ENCODE measurements at regions not wholly inside any gene's neighbourhood (a gene's known extent, or its start where the extent isn't known, plus 50 kb on each side); places are given as distances from the start of the nearest gene placed in this dataset.

GRCh38 chr6:133630651-133631050 lies 258.3 kb upstream of the TCF21 start:
- no peak for DNase-seq (ENCODE audit: low read depth in 1 of 2, low spot score in 1 of 2)

- DNase-seq (ENCODE audit: low read depth in 1 of 2, low spot score in 1 of 2), result no peak
These were observed 257.5 kb upstream of the TCF21 start for GRCh38 chr6:133631421-133631820.

DNA sequence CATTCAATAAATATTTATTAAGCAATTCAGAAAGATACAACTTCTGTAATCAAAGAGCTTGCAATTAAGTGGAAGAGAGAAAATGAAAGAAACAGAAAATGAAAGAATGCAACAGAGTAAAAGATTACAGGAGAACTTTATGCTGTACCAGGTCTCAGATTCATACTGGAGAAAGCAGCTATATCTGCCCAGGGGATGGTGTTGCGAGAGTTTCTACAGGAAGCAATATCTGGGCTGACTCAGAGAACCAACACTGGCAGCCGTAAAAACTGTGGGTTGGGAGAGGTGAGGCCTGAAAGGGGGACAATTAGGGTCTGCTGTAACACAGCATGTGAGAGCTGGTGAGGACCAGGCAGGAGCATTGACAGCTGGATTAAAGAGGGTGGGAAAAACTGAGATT lies 256.7 kb upstream of the TCF21 start:
- no peak for DNase-seq (ENCODE audit: low read depth in 1 of 2, low spot score in 1 of 2)

- DNase-seq (ENCODE audit: low read depth in 1 of 2, low spot score in 1 of 2), result no peak
These were observed 256.0 kb upstream of the TCF21 start for GRCh38 chr6:133632906-133633305.

DNA sequence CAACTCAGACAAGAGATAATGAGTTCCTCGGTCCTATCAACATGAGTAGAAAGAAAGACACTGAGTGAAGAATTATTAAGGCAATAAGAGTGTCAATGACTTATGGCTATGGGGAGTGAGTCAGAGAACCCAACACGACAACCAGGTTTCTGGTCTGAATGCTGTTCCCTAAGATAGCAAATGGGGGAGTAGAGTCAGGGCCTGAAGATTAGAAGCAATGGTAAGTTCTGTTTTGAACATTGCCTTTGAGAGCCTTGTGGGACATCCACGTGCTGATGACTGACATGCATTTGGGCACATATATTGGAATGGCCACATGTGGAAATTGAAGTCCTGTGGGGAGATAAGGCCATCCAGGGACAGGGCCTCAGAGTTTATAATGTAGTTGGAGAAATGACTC lies 254.4 kb upstream of the TCF21 start:
- no peak for DNase-seq (ENCODE audit: low read depth in 1 of 2, low spot score in 1 of 2)

DNA sequence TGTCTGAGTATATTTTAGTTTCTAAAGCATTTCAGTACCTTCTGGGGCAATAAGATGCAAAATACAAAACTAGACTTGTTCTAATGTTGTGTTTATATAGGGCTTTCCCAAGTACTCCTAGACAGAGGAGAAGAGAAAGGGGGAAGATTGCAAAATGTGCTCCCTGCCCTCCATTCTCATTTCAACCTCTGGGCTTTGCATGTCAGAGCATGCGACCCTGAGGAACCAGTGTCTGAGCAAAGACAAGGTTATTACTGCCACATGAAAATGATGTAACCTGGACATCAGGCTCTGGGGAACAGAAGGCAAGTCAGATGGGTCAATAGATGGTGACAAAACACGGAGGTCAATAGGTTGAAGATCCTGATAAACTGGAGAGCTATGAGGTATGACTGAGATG lies 253.5 kb upstream of the TCF21 start:
- no peak for DNase-seq (ENCODE audit: low read depth in 1 of 2, low spot score in 1 of 2)

DNA sequence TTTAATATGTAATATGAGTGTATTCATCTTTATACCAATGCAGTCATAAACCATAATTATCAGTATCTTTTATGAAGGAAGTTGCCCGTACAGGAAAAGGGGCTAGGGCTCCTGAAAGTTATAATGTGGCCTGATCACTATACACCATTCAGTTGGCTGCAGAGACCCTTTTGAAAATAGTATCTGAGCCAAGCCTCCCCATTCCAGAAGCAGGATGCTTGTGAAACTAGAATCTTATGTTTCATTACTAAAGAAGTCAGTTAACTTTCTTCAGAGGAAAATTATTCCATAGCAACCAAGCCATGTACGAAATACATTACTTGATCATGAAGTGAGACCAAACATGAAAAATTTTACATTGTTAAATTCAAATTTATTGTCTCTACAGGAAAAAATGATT lies 251.5 kb upstream of the TCF21 start:
- DNase-seq (ENCODE audit: low read depth in 1 of 2, low spot score in 1 of 2), result no peak

DNA sequence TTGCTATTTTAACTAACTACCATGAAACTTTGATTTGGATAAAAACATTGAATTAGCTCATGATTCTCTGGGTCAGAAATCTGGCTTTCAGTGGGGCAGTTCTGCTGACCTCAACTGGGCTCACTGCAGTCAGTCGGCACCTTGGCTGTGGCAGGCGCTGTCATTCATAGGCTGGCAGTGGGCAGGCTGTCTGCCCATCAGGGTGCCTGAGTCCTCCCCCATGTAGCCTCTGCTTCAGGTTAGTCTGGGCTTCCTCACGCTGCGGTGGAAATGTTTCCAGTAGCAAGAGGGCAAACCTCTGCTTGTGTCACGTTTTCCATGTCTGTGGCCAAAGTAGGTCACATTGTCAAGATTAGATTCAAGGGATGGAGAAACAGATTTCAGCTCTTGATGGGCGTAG lies 251.0 kb upstream of the TCF21 start:
- DNase-seq (ENCODE audit: low read depth in 1 of 2, low spot score in 1 of 2), result no peak

DNA sequence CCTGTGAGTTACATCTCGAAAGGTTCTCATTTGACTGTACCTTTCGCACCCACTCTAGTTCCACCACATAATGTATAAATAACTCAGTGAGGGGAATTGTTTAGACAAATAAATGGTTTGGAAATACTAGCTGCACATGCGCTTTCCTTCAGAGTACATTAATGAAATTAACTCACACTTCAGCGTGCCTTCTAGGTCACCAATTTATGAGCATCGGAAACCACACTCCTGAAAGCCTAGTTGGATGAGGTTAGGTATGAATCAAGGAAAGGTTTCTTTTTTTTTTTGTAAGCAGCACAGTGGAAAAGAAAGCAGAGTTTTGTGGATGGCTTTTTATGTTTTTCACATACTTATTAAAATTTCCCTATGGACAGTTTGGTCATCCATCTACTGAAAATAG lies 247.8 kb upstream of the TCF21 start:
- DNase-seq (ENCODE audit: low read depth in 1 of 2, low spot score in 1 of 2), result no peak

GRCh38 chr6:133644548-133644891 lies 244.4 kb upstream of the TCF21 start:
- DNase-seq (ENCODE audit: low read depth in 1 of 2, low spot score in 1 of 2), result no peak

- no peak for DNase-seq (ENCODE audit: low read depth in 1 of 2, low spot score in 1 of 2)
These were observed 243.9 kb upstream of the TCF21 start for GRCh38 chr6:133644892-133645619.

DNA sequence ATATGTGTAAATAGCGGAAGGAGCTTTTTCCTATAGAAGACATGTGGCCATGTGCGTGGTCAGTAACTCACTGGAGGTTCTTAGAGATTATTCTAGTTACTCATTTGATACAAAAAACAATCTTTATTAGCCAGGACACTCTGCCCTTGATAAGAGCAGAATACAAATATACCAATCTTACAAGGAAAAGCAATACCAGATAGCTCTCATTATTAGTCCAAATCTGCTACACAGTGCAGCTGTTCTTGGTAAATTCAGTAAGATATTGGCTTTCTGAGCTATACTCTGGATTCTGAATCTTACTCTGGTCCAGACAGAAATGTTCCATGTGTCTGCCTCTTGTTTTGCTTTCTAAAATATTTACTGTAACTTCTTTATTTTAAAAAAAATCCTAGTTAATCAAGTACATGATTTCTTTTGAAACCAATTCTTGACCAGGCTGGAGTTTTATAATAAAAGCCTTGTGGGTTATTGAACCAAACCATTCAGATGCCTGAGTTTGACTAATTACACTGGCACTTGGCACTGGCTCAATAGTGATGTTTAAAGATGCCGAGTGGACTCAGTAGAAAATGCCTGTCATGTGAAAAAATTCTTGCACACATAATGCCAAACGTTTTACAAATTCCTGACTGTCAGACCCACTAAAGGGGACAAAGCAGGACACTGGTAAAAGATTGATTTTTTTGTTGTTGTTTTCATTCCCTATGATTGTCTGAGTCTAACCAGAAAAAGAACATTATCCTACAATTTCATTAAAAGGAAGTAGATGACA lies 242.8 kb upstream of the TCF21 start:
- DNase-seq (ENCODE audit: low read depth in 1 of 2, low spot score in 1 of 2), result no peak

GRCh38 chr6:133648581-133648980 lies 240.3 kb upstream of the TCF21 start:
- no peak for DNase-seq (ENCODE audit: low read depth in 1 of 2, low spot score in 1 of 2)

DNA sequence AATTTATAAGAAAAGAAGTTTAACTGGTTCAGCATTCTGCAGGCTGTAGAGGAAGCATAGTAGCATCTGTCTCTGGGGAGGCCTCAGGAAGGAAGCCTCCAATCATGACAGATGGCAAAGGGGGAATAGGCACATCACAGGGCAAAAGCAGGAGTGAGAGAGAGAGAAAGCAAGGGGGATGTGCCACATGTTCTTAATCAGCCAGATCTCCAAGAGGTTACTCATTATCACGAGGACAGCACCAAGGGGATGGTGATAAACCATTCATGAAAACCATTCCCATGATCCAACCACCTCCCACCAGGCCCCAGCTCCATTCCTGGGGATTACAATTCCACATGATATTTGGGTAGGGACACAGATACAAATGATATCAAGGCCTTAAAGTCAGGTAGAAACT lies 217.5 kb upstream of the TCF21 start:
- DNase-seq (ENCODE audit: low read depth in 1 of 2, low spot score in 1 of 2), result no peak

- DNase-seq (ENCODE audit: low read depth in 1 of 2, low spot score in 1 of 2), result no peak
These were observed 215.9 kb upstream of the TCF21 start for GRCh38 chr6:133673056-133673455.

- no peak for DNase-seq (ENCODE audit: low read depth in 1 of 2, low spot score in 1 of 2)
These were observed 214.3 kb upstream of the TCF21 start for GRCh38 chr6:133674661-133675060.

DNA sequence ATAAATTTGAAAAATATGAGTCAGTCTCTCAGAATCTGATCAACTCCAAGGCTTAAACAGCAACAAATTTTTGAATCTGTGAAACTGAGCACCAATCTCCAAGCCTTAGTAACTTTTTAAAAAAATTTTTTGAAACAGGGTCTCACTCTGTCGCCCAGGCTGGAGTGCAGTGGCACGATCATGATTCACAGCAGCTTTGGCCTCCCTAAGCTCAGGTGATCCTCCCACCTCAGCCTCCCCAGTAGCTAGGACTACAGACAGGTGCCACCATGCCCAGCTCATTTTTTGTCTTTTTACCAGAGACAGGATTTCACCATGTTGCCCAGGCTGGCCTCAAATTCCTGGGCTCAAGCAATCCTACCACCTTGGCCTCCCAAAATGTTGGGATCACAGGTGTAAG lies 207.9 kb upstream of the TCF21 start:
- no peak for DNase-seq (ENCODE audit: low read depth in 1 of 2, low spot score in 1 of 2)

DNA sequence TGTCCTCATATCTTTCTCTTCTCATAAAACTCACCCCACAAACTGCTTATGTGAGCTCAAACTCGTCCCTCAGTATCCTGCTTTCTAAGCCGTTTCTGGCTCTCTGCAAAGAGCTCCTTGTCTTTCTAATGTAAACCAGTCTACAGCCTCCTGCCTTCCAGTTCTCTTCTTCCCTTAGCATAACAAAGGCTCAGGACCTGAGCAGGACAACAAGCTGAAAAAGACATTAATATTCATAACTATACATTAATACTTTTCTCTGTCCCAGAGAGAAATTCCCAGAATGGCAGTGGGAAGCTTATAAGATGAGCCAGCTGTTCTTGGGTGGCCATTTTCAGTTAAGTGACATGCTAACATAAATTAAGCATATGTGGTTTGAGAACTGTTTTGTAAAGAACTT lies 207.0 kb upstream of the TCF21 start:
- no peak for DNase-seq (ENCODE audit: low read depth in 1 of 2, low spot score in 1 of 2)

DNA sequence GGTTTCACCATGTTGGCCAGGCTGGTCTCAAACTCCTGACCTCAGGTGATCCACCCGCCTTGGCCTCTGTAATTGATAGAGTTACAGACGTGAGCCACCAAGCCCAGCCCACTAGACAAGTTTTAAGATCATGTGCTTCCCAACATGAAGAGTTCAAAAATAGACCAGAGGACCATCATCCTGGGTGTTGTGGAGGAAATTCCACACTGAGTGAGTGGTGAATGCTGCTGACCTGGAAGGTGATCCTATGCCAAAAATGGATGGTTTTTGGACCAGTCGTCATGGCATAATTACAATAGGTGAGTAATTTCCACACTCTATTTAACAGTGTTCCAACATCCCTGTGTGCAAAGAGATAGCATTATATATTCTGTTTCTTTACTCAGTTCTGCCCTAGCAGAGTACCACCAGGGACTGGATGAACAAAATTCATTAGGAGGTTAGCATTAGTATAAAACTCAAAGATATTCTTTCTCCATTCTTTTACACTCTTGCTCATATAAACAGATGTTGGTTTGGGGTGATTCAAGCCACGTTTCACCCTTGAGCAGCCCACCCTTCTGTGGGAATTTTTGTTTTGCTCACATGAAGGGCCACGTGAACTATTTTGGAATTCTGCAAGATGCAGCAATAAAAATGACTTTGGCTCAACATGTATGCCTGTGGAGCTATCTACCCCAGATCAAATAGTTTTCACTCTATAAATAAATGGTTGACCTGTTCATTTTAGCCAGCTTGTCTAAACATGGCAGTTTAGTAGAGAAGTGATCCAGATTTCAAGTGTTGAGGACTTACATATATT lies 206.2 kb upstream of the TCF21 start:
- no peak for DNase-seq (ENCODE audit: low read depth in 1 of 2, low spot score in 1 of 2)

DNA sequence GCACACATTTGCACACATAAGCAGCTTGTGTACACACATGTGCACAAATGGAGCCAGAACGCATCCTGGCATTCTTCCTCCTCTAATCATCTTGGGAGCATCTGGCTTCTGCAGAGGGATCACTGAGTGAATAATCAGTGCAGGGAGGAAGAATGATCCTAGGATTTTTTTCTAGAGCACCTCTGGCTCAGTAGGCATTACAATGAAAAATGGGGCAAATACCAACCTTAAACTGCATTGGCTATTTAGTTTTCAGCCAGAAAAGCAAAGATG lies 205.7 kb upstream of the TCF21 start:
- no peak for DNase-seq (ENCODE audit: low read depth in 1 of 2, low spot score in 1 of 2)

GRCh38 chr6:133683606-133684005 lies 205.3 kb upstream of the TCF21 start:
- DNase-seq (ENCODE audit: low read depth in 1 of 2, low spot score in 1 of 2), result no peak

- DNase-seq (ENCODE audit: low read depth in 1 of 2, low spot score in 1 of 2), result no peak
These were observed 200.0 kb upstream of the TCF21 start for GRCh38 chr6:133688705-133689492.

Measured in activated T-helper 1 cell treated with anti-CD3 and anti-CD28 coated beads, Interleukin-2, amount 50 U/mL, for 16 hours (primary cell).